ENCODE measurements at regions not wholly inside any gene's neighbourhood (a gene's known extent, or its start where the extent isn't known, plus 50 kb on each side); places are given as distances from the start of the nearest gene placed in this dataset.

GRCh38 chr22:47388331-47388730 is 625.9 kb downstream of the TBC1D22A start:
- no peak for TF ChIP-seq CTCF (IDR thresholded peaks at IDR 0.05; ENCODE audit: control insufficient read depth, insufficient read depth, low read depth, low read length, missing control alignments)
- no peak for DNase-seq (ENCODE audit: low read depth)
- no peak overlapping the region for H3K4me3 ChIP-seq (ENCODE audit: control insufficient read depth, low read depth, low read length)

- TF ChIP-seq CTCF (IDR thresholded peaks at IDR 0.05; ENCODE audit: control insufficient read depth, insufficient read depth, low read depth, low read length, missing control alignments), result no peak
- no peak overlapping the region for H3K4me3 ChIP-seq (ENCODE audit: control insufficient read depth, low read depth, low read length)
- no peak for DNase-seq (ENCODE audit: low read depth)
Measured at GRCh38 chr22:47386812-47387510, 624.5 kb downstream of the TBC1D22A start.

GRCh38 chr22:47384977-47385376 is 622.5 kb downstream of the TBC1D22A start:
- TF ChIP-seq CTCF (IDR thresholded peaks at IDR 0.05; ENCODE audit: control insufficient read depth, insufficient read depth, low read depth, low read length, missing control alignments), result no peak
- H3K4me3 ChIP-seq (ENCODE audit: control insufficient read depth, low read depth, low read length), result no peak overlapping the region
- DNase-seq (ENCODE audit: low read depth), result no peak

- no peak for TF ChIP-seq CTCF (IDR thresholded peaks at IDR 0.05; ENCODE audit: control insufficient read depth, insufficient read depth, low read depth, low read length, missing control alignments)
- DNase-seq (ENCODE audit: low read depth), result no peak
- H3K4me3 ChIP-seq (ENCODE audit: control insufficient read depth, low read depth, low read length), result no peak overlapping the region
Measured at GRCh38 chr22:47382164-47382890, 619.9 kb downstream of the TBC1D22A start.

GRCh38 chr22:47381240-47381639 is 618.8 kb downstream of the TBC1D22A start:
- no peak overlapping the region for H3K4me3 ChIP-seq (ENCODE audit: control insufficient read depth, low read depth, low read length)
- no peak for DNase-seq (ENCODE audit: low read depth)
- TF ChIP-seq CTCF (IDR thresholded peaks at IDR 0.05; ENCODE audit: control insufficient read depth, insufficient read depth, low read depth, low read length, missing control alignments), result no peak

- no peak for DNase-seq (ENCODE audit: low read depth)
- TF ChIP-seq CTCF (IDR thresholded peaks at IDR 0.05; ENCODE audit: control insufficient read depth, insufficient read depth, low read depth, low read length, missing control alignments), result no peak
- H3K4me3 ChIP-seq (ENCODE audit: control insufficient read depth, low read depth, low read length), result no peak overlapping the region
Measured at GRCh38 chr22:47380692-47381091, 618.2 kb downstream of the TBC1D22A start.

Data from AG09309 (cell line).